ENCODE measurements at regions not wholly inside any gene's neighbourhood (a gene's known extent, or its start where the extent isn't known, plus 50 kb on each side); places are given as distances from the start of the nearest gene placed in this dataset.

DNA sequence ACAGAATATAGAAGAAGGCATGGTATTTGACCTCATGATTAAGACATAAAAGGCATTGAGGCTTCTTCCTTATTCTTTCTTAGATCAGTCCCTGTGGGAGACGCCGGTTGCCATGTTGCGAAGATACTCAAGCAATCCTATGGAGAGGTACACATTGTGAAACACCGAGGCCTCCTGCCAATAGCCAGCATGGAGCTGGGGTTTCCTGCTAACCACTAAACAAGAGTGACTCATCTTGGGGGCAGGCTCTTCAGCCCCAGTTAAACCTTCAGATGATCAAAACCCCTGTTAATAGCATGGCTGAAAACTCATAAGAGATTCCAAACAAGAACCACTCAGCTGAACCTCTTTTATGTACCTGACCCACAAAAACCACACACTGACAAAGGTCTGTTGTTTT is 478.8 kb downstream of the CD83 start:
- TF ChIP-seq, protein P1, sequence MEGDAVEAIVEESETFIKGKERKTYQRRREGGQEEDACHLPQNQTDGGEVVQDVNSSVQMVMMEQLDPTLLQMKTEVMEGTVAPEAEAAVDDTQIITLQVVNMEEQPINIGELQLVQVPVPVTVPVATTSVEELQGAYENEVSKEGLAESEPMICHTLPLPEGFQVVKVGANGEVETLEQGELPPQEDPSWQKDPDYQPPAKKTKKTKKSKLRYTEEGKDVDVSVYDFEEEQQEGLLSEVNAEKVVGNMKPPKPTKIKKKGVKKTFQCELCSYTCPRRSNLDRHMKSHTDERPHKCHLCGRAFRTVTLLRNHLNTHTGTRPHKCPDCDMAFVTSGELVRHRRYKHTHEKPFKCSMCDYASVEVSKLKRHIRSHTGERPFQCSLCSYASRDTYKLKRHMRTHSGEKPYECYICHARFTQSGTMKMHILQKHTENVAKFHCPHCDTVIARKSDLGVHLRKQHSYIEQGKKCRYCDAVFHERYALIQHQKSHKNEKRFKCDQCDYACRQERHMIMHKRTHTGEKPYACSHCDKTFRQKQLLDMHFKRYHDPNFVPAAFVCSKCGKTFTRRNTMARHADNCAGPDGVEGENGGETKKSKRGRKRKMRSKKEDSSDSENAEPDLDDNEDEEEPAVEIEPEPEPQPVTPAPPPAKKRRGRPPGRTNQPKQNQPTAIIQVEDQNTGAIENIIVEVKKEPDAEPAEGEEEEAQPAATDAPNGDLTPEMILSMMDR (IDR thresholded peaks at IDR 0.05): no peak
- TF ChIP-seq POLR2A (IDR thresholded peaks at IDR 0.05): no peak

Data from sigmoid colon (tissue), 3 donors.